Endodermal cell (in vitro differentiated cells): ENCODE measurements at regions not wholly inside any gene's neighbourhood (a gene's known extent, or its start where the extent isn't known, plus 50 kb on each side); places are given as distances from the start of the nearest gene placed in this dataset.

ENCODE experiments used
- DNase-seq: peaks from one replicate; pipeline ENCODE4 v3.0.0-alpha.2; 2017
- H3K27ac ChIP-seq: 2 replicates; pipeline ENCODE4 v1.5.1; 2013; ENCODE audit warnings: mild to moderate bottlenecking, low read depth, low read length, moderate library complexity
- H3K27me3 ChIP-seq: 2 replicates; pipeline ENCODE4 v1.6.1; 2013; ENCODE audit warnings: mild to moderate bottlenecking, low read length, moderate library complexity; ENCODE audit not compliant: insufficient read depth, control insufficient read depth, poor library complexity, severe bottlenecking
- H3K36me3 ChIP-seq: 2 replicates; pipeline ENCODE4 v1.7.0; 2013; ENCODE audit warnings: mild to moderate bottlenecking, low read length, moderate library complexity; ENCODE audit not compliant: control insufficient read depth, insufficient read depth
- H3K4me1 ChIP-seq: one replicate; pipeline ENCODE4 v1.7.0; 2013; ENCODE audit warnings: low read length; ENCODE audit not compliant: control insufficient read depth, insufficient read depth
- H3K4me3 ChIP-seq: 2 replicates; pipeline ENCODE4 v1.5.1; 2013; ENCODE audit warnings: mild to moderate bottlenecking, low read length, moderate library complexity
- H3K9ac ChIP-seq: 2 replicates; pipeline ENCODE4 v1.6.1; 2013; ENCODE audit warnings: mild to moderate bottlenecking, low read length, moderate library complexity; ENCODE audit not compliant: poor library complexity, severe bottlenecking; ENCODE audit errors: extremely low read depth
- H3K9me3 ChIP-seq: 2 replicates; pipeline ENCODE4 v1.6.1; 2013; ENCODE audit warnings: mild to moderate bottlenecking, low read length, moderate library complexity; ENCODE audit not compliant: control insufficient read depth
- H3K27ac Mint-ChIP-seq: 2 replicates; pipeline ENCODE4 v1.8.0; 2020; ENCODE audit warnings: mixed read lengths
- H3K27me3 Mint-ChIP-seq: 2 replicates; pipeline ENCODE4 v1.8.0; 2021; ENCODE audit warnings: mild to moderate bottlenecking, mixed read lengths; ENCODE audit not compliant: insufficient read depth
- H3K36me3 Mint-ChIP-seq: 2 replicates; pipeline ENCODE4 v1.8.0; 2020; ENCODE audit warnings: low read depth, mixed read lengths
- H3K4me1 Mint-ChIP-seq: 2 replicates; pipeline ENCODE4 v1.8.0; 2020; ENCODE audit warnings: mixed read lengths
- H3K4me3 Mint-ChIP-seq: 2 replicates; pipeline ENCODE4 v1.8.0; 2020; ENCODE audit warnings: mild to moderate bottlenecking, moderate library complexity, mixed read lengths
- H3K9me3 Mint-ChIP-seq: 2 replicates; pipeline ENCODE4 v1.8.0; 2020; ENCODE audit warnings: mild to moderate bottlenecking, mixed read lengths
- CTCF ChIP-seq: fragments of 200-600 bp; sonication (generic); conservative IDR thresholded peaks from 2 replicates; pipeline ENCODE4 v1.5.0; 2021; ENCODE audit warnings: antibody characterized with exemption, mild to moderate bottlenecking
- WGBS, 2 experiments: methylation state at CpG; one replicate each; pipeline versions ENCODE4 v1.1.5 to v1.1.7; 2013; ENCODE audit warnings: missing lambda C conversion rate in 2 of 2, mixed read lengths in 1 of 2; ENCODE audit not compliant: insufficient coverage in 1 of 2, insufficient read length in 1 of 2; 5-methylcytosine and 5-hydroxymethylcytosine counted together

DNA sequence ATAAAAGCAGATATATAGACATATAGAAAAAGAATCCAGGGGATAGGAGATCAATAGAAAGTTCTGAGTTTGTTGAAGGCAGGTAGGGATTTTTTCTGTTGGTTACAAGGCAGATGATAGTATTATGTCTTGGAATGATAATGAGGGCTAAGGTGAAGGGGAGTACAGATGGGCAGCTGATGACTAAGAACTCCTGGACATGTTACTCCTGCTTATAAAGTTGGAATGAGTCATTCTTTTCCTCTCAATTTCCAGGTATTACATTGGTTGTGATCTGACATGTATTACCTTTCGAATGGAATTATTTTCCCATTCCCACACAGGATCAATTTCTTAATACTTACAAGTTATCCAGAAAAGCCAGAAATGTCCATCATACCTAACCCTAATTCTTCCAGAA is 545.2 kb upstream of the MGAT4C start:
- Histone ChIP-seq H3K36me3 (no peaks in the 10 kb centered on the region), H3K4me3 (peak overlapping the region; percentile 31), H3K27ac (no peak overlapping the region), H3K4me1 (peaks cover 3% of the 10 kb centered on the region), H3K9me3 (no peaks in the 10 kb centered on the region), H3K27me3 (no peaks in the 10 kb centered on the region), H3K9ac (no peak overlapping the region)
- H3K27me3 Mint-ChIP-seq, result no peaks in the 10 kb centered on the region
- DNase-seq, result no peak
- peaks cover 18% of the 10 kb centered on the region for H3K4me1 Mint-ChIP-seq
- H3K27ac Mint-ChIP-seq, result no peak overlapping the region
- no peaks in the 10 kb centered on the region for H3K9me3 Mint-ChIP-seq
- no peak overlapping the region for H3K4me3 Mint-ChIP-seq
- no peak for TF ChIP-seq CTCF
- 92% methylated on average over 1 of the region's 1 CpG; no CpG with 5 or more reads in 1 of the 2 experiments for WGBS, 2 experiments
- H3K36me3 Mint-ChIP-seq, result no peaks in the 10 kb centered on the region

- no peak overlapping the region for H3K4me3 ChIP-seq
- TF ChIP-seq CTCF, result no peak
- DNase-seq, result no peak
- no peaks in the 10 kb centered on the region for H3K9me3 ChIP-seq
- WGBS, 2 experiments, result no CpG with 5 or more reads among the region's 2 CpGs
- H3K27ac ChIP-seq, result no peak overlapping the region
- H3K27me3 ChIP-seq, result no peaks in the 10 kb centered on the region
- Mint-ChIP-seq H3K9me3 (no peaks in the 10 kb centered on the region), H3K4me3 (no peak overlapping the region), H3K27me3 (no peaks in the 10 kb centered on the region), H3K4me1 (peaks cover 18% of the 10 kb centered on the region), H3K36me3 (no peaks in the 10 kb centered on the region), H3K27ac (no peak overlapping the region)
- peaks cover 3% of the 10 kb centered on the region for H3K4me1 ChIP-seq
- H3K36me3 ChIP-seq, result no peaks in the 10 kb centered on the region
- no peak overlapping the region for H3K9ac ChIP-seq
These were observed 543.4 kb upstream of the MGAT4C start for GRCh38 chr12:86799616-86800015.

DNA sequence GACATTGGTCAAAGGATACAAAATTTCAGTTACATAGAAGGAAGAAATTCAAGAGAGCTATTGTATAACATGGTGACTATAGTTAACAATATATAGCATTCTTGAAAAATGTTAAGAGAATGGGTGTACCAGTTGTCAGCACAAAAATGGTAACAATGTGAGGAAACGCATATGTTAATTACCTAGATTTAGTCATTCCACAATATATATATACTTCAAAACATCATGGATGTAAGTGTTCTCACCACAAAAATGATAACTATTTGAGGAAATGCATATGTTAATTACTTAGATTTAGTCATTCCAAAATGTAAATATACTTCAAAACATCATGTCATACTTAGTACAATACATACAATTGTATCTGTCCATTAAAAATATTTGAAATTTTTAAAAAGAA is 540.4 kb upstream of the MGAT4C start:
- Histone ChIP-seq H3K4me3 (no peak overlapping the region), H3K36me3 (no peaks in the 10 kb centered on the region), H3K9me3 (no peaks in the 10 kb centered on the region), H3K9ac (no peak overlapping the region), H3K4me1 (no peaks in the 10 kb centered on the region), H3K27ac (no peak overlapping the region), H3K27me3 (no peaks in the 10 kb centered on the region)
- Mint-ChIP-seq H3K9me3 (no peaks in the 10 kb centered on the region), H3K27ac (no peak overlapping the region), H3K27me3 (no peaks in the 10 kb centered on the region), H3K4me3 (no peak overlapping the region), H3K4me1 (peaks cover 14% of the 10 kb centered on the region), H3K36me3 (no peaks in the 10 kb centered on the region)
- TF ChIP-seq CTCF, result no peak
- DNase-seq, result no peak
- WGBS, 2 experiments, result 100% methylated on average over 1 of the region's 1 CpG; no CpG with 5 or more reads in 1 of the 2 experiments
